PC-9 (cell line): ENCODE measurements at regions not wholly inside any gene's neighbourhood (a gene's known extent, or its start where the extent isn't known, plus 50 kb on each side); places are given as distances from the start of the nearest gene placed in this dataset.

Experiments used
- CTCF ChIP-seq: fragments of 200-600 bp; sonication (generic); conservative IDR thresholded peaks from 2 replicates; pipeline ENCODE4 v1.6.1; 2017; ENCODE audit warnings: mixed run types, antibody characterized with exemption, mild to moderate bottlenecking, moderate library complexity
- EZH2 ChIP-seq: fragments of 200-600 bp; sonication (generic); IDR thresholded peaks from 2 replicates; pipeline ENCODE4 v1.8.0; 2017; ENCODE audit warnings: antibody characterized with exemption, low read depth

DNA sequence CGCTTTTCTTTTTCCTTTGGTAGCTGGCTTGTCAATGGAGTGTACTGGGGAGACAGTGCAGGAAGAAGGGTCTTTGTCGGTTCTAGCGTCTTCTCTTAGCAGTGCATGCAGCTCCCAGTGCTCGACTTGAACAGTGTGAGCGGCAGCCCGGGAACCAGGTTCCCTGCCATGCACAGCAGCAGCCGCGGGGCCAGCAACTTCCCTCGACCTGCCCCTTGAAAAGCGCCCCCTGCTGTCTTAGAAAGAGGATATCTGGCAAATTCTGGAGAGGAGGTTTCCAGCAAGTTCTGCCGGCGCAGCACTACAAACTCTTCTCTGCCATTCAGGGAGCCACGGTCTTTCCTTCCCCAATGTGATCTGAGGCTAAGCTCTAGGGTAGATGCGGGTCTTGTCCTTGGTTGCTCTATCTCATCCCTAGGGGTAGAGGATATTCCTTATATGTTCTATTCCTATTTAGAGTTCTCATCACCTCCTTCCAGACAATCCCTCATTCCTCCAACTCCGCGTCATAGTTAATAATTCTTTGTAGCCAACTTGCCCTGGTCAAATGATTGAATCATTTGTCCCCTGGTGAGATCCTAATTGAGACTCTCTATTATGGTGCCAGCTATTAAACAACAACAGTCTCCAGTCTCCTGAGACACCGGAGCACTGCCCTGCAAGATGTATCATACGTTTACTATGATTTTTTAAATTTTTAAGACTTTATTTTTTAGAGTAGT is 451.3 kb downstream of the PMP22 start:
- peak; percentile 29; the same call in 1 of the 2 replicates for TF ChIP-seq CTCF
- TF ChIP-seq EZH2: no peak
